Thyroid gland (tissue), 4 donors: ENCODE measurements at regions not wholly inside any gene's neighbourhood (a gene's known extent, or its start where the extent isn't known, plus 50 kb on each side); places are given as distances from the start of the nearest gene placed in this dataset.
A peak's percentile ranks its signal among the peaks of the same experiment; 100 is the strongest.

Source experiments
- DNase-seq, 2 donors: peaks; one replicate each; pipeline ENCODE4 v3.0.0-alpha.2; 2019
- H3K27ac ChIP-seq, 3 donors: fragments of 200-600 bp; sonication (generic); 1 replicate in 2 of 3; 2 replicates in 1 of 3; pipeline ENCODE4 v1.5.1; 2016 to 2019; ENCODE audit warnings: mild to moderate bottlenecking in 1 of 3, moderate library complexity in 1 of 3
- H3K27me3 ChIP-seq: fragments of 200-600 bp; sonication (generic); one replicate; pipeline ENCODE4 v1.5.1; 2019
- H3K36me3 ChIP-seq, 2 donors: fragments of 200-600 bp; sonication (generic); one replicate each; pipeline ENCODE4 v1.5.1; 2016 to 2019
- H3K4me1 ChIP-seq, 2 donors: fragments of 200-600 bp; sonication (generic); one replicate each; pipeline ENCODE4 v1.5.1; 2017 to 2019
- H3K4me3 ChIP-seq, 3 donors: fragments of 200-600 bp; sonication (generic); replicated peaks in 1 of 3; 1 replicate in 2 of 3; 2 replicates in 1 of 3; pipeline ENCODE4 v1.5.1; 2016; ENCODE audit warnings: mild to moderate bottlenecking in 1 of 3
- H3K9me3 ChIP-seq: fragments of 200-600 bp; sonication (generic); one replicate; pipeline ENCODE4 v1.5.1; 2017
- POLR2A ChIP-seq, 2 donors: fragments of 450-650 bp; IDR thresholded peaks; one replicate each; pipeline ENCODE4 v1.6.1; 2017; ENCODE audit warnings: antibody characterized with exemption in 2 of 2, mild to moderate bottlenecking in 2 of 2, moderate library complexity in 1 of 2
- WGBS, 2 donors: methylation state at CpG; one replicate each; pipeline ENCODE4 v1.1.5; 2017; 5-methylcytosine and 5-hydroxymethylcytosine counted together
- intact Hi-C: fragments of 100-400 bp; cut with DNase I; formaldehyde crosslinking; loops from one replicate; pipeline ENCODE4 v1.15.1; 2023
- TF ChIP-seq, protein P1 (sequence below), 6 experiments: fragments of 200-600 bp in 3 of 6; fragments of 450-650 bp in 3 of 6; sonication (generic) in 3 of 6; IDR thresholded peaks; one replicate each; pipeline ENCODE4 v1.5.1; 2016 to 2019; ENCODE audit warnings: antibody characterized with exemption in 6 of 6, mild to moderate bottlenecking in 2 of 6, inconsistent platforms in 1 of 6, moderate library complexity in 1 of 6

DNA sequence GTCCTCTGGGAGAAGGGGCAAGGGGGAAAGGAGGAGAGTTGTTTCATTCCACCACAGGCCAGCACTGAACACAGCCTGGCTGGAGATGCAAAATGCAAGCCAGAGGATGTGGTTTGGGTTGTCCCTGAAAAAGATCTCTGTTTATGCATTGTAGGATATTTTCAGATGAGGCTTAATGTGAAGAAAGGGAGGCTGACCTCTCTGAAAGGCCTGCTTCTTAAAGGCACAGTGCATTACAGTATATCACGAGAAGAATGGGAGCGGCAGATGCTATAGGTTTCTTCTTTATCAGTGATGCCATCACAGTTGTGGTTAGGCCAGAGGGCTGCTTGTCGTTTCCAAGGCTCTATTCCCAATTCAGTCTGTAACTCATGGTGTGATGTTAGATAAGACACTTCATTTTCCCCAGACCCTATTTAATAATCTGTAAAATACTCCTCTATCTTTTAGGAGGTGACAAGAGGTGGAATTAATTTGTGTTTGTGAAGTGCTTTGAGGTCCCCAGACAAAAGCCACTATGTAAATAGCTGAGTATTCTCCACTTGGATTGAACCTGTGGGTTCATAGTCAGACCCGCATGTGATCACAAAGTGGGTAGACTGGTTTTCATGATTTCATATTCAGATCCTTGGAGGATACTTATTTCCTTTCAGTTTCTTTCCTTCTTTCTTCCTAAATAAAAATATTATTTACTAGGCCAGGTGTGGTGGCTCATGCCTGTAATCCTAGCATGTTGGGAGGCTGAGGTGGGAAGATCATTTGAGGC, 76.5 kb upstream of the WDR26 start:
- Histone ChIP-seq H3K9me3 (no peaks in the 10 kb centered on the region), H3K27me3 (no peaks in the 10 kb centered on the region), H3K36me3 (no peaks in the 10 kb centered on the region), H3K4me1 (peaks cover 0 to 3% of the 10 kb centered on the region in 2 donors), H3K27ac (no peak overlapping the region), H3K4me3 (no peak overlapping the region)
- DNase-seq = no peak
- intact Hi-C loops = loop anchor here (5.0 to 10.0 kb wide), 2 partner anchors 341 to 414 kb away; partner anchors contain the start of gene DNAH14
- TF ChIP-seq POLR2A (IDR thresholded peaks at IDR 0.05) = no peak
- TF ChIP-seq, protein P1, sequence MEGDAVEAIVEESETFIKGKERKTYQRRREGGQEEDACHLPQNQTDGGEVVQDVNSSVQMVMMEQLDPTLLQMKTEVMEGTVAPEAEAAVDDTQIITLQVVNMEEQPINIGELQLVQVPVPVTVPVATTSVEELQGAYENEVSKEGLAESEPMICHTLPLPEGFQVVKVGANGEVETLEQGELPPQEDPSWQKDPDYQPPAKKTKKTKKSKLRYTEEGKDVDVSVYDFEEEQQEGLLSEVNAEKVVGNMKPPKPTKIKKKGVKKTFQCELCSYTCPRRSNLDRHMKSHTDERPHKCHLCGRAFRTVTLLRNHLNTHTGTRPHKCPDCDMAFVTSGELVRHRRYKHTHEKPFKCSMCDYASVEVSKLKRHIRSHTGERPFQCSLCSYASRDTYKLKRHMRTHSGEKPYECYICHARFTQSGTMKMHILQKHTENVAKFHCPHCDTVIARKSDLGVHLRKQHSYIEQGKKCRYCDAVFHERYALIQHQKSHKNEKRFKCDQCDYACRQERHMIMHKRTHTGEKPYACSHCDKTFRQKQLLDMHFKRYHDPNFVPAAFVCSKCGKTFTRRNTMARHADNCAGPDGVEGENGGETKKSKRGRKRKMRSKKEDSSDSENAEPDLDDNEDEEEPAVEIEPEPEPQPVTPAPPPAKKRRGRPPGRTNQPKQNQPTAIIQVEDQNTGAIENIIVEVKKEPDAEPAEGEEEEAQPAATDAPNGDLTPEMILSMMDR (IDR thresholded peaks at IDR 0.05) = no peak
- WGBS, 2 donors = 83 to 89% methylated on average over 4 of the region's 4 CpGs

DNA sequence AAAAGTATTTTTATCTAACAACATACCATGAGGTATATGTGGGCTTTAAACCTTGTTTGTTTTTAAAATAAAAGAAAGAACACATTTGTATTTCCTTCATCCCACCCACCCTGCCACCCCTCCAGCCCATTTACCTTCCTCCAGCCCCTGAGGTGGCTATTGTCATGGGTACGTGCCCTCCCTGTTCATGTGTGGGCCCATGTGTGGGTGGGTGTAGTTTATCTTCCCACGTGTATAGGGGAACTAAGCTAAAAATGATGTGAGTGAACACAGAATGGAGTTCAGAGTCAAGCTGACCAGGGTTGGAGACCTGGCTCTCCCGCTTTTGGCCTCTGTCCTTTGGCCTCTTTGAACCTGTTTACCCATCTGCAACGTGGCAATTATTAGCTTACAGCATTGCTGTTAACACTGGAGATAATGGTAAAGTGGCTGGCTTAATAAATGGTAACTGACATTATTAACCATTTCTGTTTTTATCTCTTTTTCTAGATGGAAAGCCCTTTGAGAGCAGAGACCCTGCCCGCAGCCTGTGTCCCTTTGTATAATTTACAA, 78.1 kb upstream of the WDR26 start:
- Histone ChIP-seq H3K9me3 (no peaks in the 10 kb centered on the region), H3K36me3 (no peaks in the 10 kb centered on the region), H3K4me3 (no peak overlapping the region), H3K27ac (no peak overlapping the region), H3K4me1 (peaks cover 0 to 3% of the 10 kb centered on the region in 2 donors), H3K27me3 (no peaks in the 10 kb centered on the region)
- TF ChIP-seq, protein P1 (IDR thresholded peaks at IDR 0.05) = no peak
- no peak for TF ChIP-seq POLR2A (IDR thresholded peaks at IDR 0.05)
- WGBS, 2 donors = 81 to 89% methylated on average over 5 of the region's 5 CpGs
- DNase-seq = no peak
- intact Hi-C loops = loop anchor here (5.0 to 10.0 kb wide), 2 partner anchors 340 to 412 kb away; partner anchors contain the start of gene DNAH14

DNA sequence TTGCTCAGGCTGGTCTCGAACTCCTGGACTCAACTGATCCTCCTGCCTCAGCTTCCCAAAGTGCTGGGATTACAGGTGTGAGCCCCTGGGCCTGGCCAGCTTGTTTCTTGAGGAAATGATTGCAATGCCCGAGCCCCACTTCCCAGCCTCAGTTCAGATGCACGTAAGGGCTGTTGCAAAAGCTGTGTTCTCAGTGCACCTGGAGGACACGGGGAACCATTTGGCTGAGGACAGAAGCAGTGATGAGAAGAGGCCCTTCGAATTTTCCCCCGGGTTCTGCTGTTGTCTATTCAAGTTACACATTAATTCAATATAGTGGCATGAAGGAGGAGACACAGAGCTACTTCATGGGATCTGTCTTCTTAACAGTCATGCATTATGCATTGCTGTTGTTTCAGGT, 78.8 kb upstream of the WDR26 start:
- H3K9me3 ChIP-seq = no peaks in the 10 kb centered on the region
- no peak overlapping the region for H3K4me3 ChIP-seq
- H3K4me1 ChIP-seq = peaks cover 0 to 3% of the 10 kb centered on the region in 2 donors
- no peak for DNase-seq
- TF ChIP-seq, protein P1 (IDR thresholded peaks at IDR 0.05) = no peak
- TF ChIP-seq POLR2A (IDR thresholded peaks at IDR 0.05) = no peak
- no peaks in the 10 kb centered on the region for H3K27me3 ChIP-seq
- intact Hi-C loops = loop anchor here (5.0 to 10.0 kb wide), 2 partner anchors 339 to 411 kb away; partner anchors contain the start of gene DNAH14
- H3K36me3 ChIP-seq = no peaks in the 10 kb centered on the region
- no peak overlapping the region for H3K27ac ChIP-seq
- 37 to 38% methylated on average over 4 to 6 of the region's 6 CpGs for WGBS, 2 donors

DNA sequence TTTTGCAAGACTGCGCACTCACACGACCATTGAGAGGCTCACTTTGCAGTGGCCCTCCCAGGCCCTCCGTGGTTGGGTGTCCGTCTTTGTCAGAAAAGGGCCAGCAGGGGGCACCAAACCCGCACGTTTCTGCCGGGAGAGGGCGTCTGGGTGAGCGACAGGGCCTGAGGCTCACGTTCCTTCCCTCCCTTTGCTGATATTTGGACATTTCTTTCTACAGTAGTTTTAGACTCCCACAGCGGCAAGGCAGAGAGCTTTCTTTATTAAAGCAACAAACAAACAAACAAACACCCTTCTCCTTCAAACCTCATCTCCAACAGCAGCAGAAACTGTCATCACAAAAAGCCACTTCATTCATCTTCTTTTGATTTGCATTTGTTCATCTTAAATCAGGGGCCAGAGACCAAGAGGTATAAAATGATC, 79.2 kb upstream of the WDR26 start:
- DNase-seq = peak; percentile 82 to 92
- TF ChIP-seq, protein P1 (IDR thresholded peaks at IDR 0.05) = peak; percentile 54 to 92 (median 92)
- TF ChIP-seq POLR2A (IDR thresholded peaks at IDR 0.05) = no peak
- no peak overlapping the region for H3K4me3 ChIP-seq
- H3K27me3 ChIP-seq = no peaks in the 10 kb centered on the region
- H3K4me1 ChIP-seq = peaks cover 0 to 3% of the 10 kb centered on the region in 2 donors
- intact Hi-C loops = loop anchor here (5.0 to 10.0 kb wide), 2 partner anchors 339 to 411 kb away; partner anchors contain the start of gene DNAH14
- no peaks in the 10 kb centered on the region for H3K9me3 ChIP-seq
- H3K36me3 ChIP-seq = no peaks in the 10 kb centered on the region
- 0 to 2% methylated on average over 8 to 11 of the region's 11 CpGs for WGBS, 2 donors
- H3K27ac ChIP-seq = no peak overlapping the region

DNA sequence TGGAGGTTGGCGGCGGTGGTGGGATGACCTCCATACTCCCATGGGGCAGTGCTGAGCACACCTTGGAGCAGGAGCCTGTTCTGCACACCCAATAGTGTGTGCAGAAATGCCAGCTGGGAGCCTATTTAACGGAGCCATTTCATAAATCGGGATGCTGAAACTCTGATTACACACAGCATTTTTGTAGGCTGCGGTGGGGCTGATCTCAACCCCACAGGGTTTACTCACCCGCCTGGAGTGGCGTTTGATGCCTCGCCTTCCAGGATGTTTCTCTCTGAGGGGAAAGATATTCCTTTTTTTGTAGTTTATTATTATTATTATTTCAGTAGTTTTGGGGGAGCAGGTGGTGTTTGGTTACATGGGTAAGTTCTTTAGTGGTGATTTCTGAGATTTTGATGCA, 82.6 kb upstream of the WDR26 start:
- no peak overlapping the region for H3K4me3 ChIP-seq
- H3K36me3 ChIP-seq = no peaks in the 10 kb centered on the region
- 94 to 96% methylated on average over 8 of the region's 8 CpGs for WGBS, 2 donors
- H3K4me1 ChIP-seq = peaks cover 0 to 3% of the 10 kb centered on the region in 2 donors
- intact Hi-C loops = loop anchor here (10.0 kb wide), 1 partner anchor 408 kb away; the partner anchor contains the start of gene DNAH14
- H3K9me3 ChIP-seq = no peaks in the 10 kb centered on the region
- H3K27ac ChIP-seq = no peak overlapping the region
- TF ChIP-seq, protein P1 (IDR thresholded peaks at IDR 0.05) = no peak
- no peak for TF ChIP-seq POLR2A (IDR thresholded peaks at IDR 0.05)
- DNase-seq = no peak
- no peaks in the 10 kb centered on the region for H3K27me3 ChIP-seq
